ENCODE measurements at regions not wholly inside any gene's neighbourhood (a gene's known extent, or its start where the extent isn't known, plus 50 kb on each side); places are given as distances from the start of the nearest gene placed in this dataset.

DNA sequence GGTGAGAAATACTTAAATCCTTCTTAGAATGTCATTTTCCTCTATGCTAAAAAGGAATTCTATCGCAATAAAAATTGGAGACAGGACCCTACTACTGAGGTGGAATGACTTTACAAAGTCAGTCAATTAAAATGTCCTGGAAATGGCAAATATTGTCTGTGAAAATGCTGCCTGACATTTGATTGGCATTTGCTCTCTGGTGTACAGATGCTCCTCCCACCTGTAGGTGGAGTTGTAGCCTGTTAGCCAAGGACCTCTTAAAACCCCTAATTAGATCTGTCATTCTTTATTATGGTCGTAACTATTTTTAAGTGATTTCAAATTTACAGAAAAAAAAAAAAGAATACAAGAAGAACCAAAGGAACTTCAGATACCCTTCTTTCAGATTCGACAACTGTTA is 393.1 kb upstream of the KLHL29 start:
- POLR2A ChIA-PET = no interaction called here
- no peak for DNase-seq (ENCODE audit: low spot score)
- FAIRE-seq = no peak

More for the DNA sequence above, 393.1 kb upstream of the KLHL29 start:
- Histone ChIP-seq H3K79me2 (ENCODE audit: insufficient read depth, low read length) (no peaks in the 10 kb centered on the region), H3K9me3 (ENCODE audit: low read length) (0 out of 2 replicates have a peak, but pooled peaks cover 6% of the 10 kb centered on the region), H3K4me1 (ENCODE audit: insufficient read depth, low read length) (no peaks in the 10 kb centered on the region), H3K27me3 (ENCODE audit: control insufficient read depth in 1 of 2, insufficient read depth in 2 of 2, low read length in 2 of 2) (no peaks in the 10 kb centered on the region), H3K36me3 (replicated peaks in 1 of 2; ENCODE audit: control insufficient read depth in 1 of 2, insufficient read depth in 2 of 2, low read length in 2 of 2) (no peaks in the 10 kb centered on the region), H4K20me1 (ENCODE audit: insufficient read depth, low read length) (no peaks in the 10 kb centered on the region), H3K9ac (ENCODE audit: insufficient read depth, low read depth, low read length) (no peak overlapping the region), H3K27ac (ENCODE audit: extremely low read length, insufficient read depth, low read length) (no peak overlapping the region), H3K4me3 (replicated peaks in 1 of 3; ENCODE audit: insufficient read depth in 1 of 3, low read depth in 2 of 3, low read length in 3 of 3) (no peak overlapping the region), H3K4me2 (ENCODE audit: low read depth, low read length) (no peak overlapping the region), H2AFZ (ENCODE audit: low read length) (no peak overlapping the region)
- CTCF ChIA-PET (ENCODE audit: low intra/inter-chr PET ratio, low total read pairs) = no interaction called here
- intact Hi-C loops (cut with micrococcal nuclease; ENCODE audit: unreplicated experiment) = no loop called here
- 5% methylated on average over 3 of the region's 3 CpGs for WGBS (ENCODE audit: low lambda C conversion rate)
- in situ Hi-C loops (cut with HindIII; ENCODE audit: extremely low pct_ligation_motif_present, low pct_unique_long_range_greater_than_20kb) = no loop called here
- no peak for ATAC-seq
- no TSS peak for BruUV-seq (replicated peaks)
- TF ChIP-seq ZNF644 (CRISPR knock-in tag; IDR thresholded peaks at IDR 0.05; ENCODE audit: low read depth) (no peak), ZNF224 (CRISPR knock-in tag; IDR thresholded peaks at IDR 0.05) (no peak), ZNF761 (CRISPR knock-in tag; conservative IDR thresholded peaks at IDR 0.05) (no peak), HMGXB4 (CRISPR knock-in tag; IDR thresholded peaks at IDR 0.05; ENCODE audit: borderline replicate concordance in 1 of 2, low read depth in 1 of 2) (no peak), ZNF652 (CRISPR knock-in tag; IDR thresholded peaks at IDR 0.05; ENCODE audit: borderline replicate concordance, low read depth) (no peak)
- TF ChIP-seq, protein P1, sequence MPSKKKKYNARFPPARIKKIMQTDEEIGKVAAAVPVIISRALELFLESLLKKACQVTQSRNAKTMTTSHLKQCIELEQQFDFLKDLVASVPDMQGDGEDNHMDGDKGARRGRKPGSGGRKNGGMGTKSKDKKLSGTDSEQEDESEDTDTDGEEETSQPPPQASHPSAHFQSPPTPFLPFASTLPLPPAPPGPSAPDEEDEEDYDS (CRISPR knock-in tag; IDR thresholded peaks at IDR 0.05) = no peak
- TF ChIP-seq, protein P2, sequence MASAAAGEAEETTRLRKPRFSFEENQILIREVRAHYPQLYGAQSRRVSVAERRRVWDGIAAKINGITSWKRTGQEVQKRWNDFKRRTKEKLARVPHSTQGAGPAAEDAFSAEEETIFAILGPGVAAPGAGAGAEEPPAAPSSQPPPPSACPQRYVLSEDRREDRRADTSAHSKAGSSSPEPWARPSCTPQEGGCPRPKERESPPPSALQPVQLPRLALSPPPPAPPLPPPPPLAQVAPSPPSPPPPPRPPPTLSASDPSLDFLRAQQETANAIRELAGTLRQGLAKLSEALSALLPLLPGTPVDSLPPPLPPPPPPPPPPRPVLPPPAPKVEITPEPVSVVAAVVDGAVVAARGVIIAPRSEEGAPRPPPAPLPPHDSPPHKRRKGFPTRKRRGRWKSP (CRISPR knock-in tag; IDR thresholded peaks at IDR 0.05) = no peak

Measured in HepG2 (cell line).